GM10248 (cell line): ENCODE measurements at regions not wholly inside any gene's neighbourhood (a gene's known extent, or its start where the extent isn't known, plus 50 kb on each side); places are given as distances from the start of the nearest gene placed in this dataset.

Experiments
- CTCF ChIA-PET: fragments of 300-600 bp; sonication (Branson Sonifier 250); formaldehyde crosslinking; extraction: SDS; loops from one replicate; lab custom pipeline; 2021; ENCODE audit warnings: antibody characterized with exemption; lab: Yijun Ruan, JAX
- POLR2A ChIA-PET: fragments of 350-650 bp; sonication (Branson Sonifier 250); formaldehyde crosslinking; extraction: SDS; loops from one replicate; lab custom pipeline; 2020; ENCODE audit warnings: antibody characterized with exemption; lab: Yijun Ruan, JAX
- DNase-seq: peaks from one replicate; pipeline ENCODE4 v3.0.0; 2012; ENCODE audit errors: extremely low spot score
- CTCF ChIP-seq: IDR thresholded peaks from 2 replicates; pipeline ENCODE4 v1.5.1; 2012; ENCODE audit warnings: mild to moderate bottlenecking, low read depth; ENCODE audit errors: extremely low read depth, missing control alignments, control extremely low read depth

GRCh38 chr6:25192590-25193459 is 86.3 kb upstream of the CARMIL1 start:
- ChIA-PET POLR2A (no interaction called here), CTCF (interaction anchor here (1.4 to 1.6 kb wide), 3 partner anchors 13 to 73 kb away, joined by 3 to 5 read pairs (median 5); no protein-coding TSS in a partner anchor)
- TF ChIP-seq CTCF = no peak
- no peak for DNase-seq

DNA sequence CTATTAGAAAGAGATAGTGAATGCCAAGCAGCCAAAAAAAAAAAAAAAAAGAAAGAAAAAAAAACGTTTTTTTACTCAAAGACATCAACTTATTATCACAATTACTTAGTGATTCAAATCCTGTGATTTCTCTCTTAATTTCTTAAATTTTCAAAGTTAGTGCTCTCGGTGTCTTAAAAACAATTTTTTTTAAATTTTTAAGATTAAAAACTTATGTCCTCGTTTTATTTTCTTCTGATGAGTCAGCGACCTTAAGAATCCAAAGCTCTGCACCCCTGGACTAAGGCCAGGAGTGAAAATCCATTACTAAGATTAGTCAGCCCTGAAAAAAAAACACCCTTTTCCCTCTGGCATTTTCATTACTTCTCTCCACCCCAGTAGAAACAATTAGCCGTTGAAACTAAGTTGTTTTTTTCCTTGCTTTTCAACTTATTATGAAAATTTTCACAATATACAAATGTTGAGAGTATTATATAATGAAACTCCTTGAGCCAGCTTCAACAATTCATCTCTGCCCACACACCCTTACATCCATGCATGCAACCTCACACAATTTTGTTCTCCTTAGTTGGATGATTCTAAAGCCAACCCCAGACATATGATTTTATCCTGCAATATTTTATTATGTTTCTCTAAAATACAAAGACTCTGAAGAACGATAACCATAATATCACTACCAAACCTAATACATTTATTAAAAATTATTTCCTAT is 85.6 kb upstream of the CARMIL1 start:
- no peak for DNase-seq
- ChIA-PET CTCF (interaction anchor here (1.4 to 1.7 kb wide), 4 partner anchors 11 to 72 kb away, joined by 3 to 6 read pairs (median 5); no protein-coding TSS in a partner anchor), POLR2A (no interaction called here)
- TF ChIP-seq CTCF = no peak

DNA sequence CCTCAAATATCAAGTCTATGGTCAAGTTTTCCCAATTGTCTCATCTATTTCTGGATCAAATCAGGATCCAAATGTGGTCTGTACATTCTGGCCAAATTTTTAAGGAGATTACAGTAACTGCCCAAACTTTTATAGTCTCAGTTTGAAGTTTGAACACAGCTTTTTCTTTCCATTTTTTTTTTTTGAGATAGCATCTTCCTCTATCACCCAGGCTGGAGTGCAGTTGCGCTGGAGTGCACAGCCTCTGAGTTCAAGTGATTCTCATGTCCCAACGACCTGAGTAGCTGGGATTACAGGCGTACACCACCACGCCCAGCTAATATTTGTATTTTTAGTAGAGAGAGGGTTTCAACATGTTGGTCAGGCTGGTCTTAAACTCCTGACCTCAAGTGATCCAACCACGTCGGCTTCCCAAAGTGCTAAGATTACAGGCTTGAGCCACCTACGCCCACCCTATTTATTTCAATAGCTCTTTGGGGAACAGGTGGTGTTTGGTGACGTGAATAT is 84.9 kb upstream of the CARMIL1 start:
- DNase-seq = no peak
- ChIA-PET POLR2A (no interaction called here), CTCF (interaction anchor here (1.2 to 1.7 kb wide), 4 partner anchors 12 to 72 kb away, joined by 3 to 6 read pairs (median 4); no protein-coding TSS in a partner anchor)
- TF ChIP-seq CTCF = no peak

- DNase-seq = no peak
- no peak for TF ChIP-seq CTCF
- CTCF ChIA-PET = interaction anchor here (1.0 to 1.1 kb wide), 2 partner anchors 14 to 16 kb away, joined by 3 read pairs; no protein-coding TSS in a partner anchor
- POLR2A ChIA-PET = no interaction called here
Observed at GRCh38 chr6:25196464-25196863, 82.7 kb upstream of the CARMIL1 start.

DNA sequence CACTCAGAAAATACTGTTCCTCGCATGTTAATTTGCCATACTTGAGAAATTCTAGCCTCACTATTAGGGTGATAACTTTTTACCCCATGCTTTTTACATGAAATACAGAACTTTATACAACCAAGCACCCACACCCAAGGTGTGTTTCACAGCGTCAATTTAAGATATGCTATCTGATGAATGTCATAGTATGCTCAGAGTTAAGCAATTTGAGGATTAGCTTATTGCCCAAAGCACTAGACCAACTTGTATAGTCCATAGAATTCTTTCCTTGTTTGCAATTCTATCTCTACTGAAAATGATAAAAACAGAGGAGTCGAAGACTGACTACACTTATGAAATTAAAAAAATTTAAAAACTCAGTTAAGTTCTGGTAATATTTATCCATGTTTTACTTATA is 82.1 kb upstream of the CARMIL1 start:
- ChIA-PET POLR2A (no interaction called here), CTCF (no interaction called here)
- no peak for TF ChIP-seq CTCF
- DNase-seq = no peak

- no peak for DNase-seq
- ChIA-PET POLR2A (no interaction called here), CTCF (interaction anchor here (1.1 to 2.0 kb wide), 4 partner anchors 11 to 66 kb away, joined by 3 to 7 read pairs (median 3); no protein-coding TSS in a partner anchor)
- TF ChIP-seq CTCF = no peak
Observed at GRCh38 chr6:25199544-25199943, 79.6 kb upstream of the CARMIL1 start.
